CD4-positive, alpha-beta T cell treated with Interleukin-1 beta for 1 hour (primary cell): ENCODE measurements at regions not wholly inside any gene's neighbourhood (a gene's known extent, or its start where the extent isn't known, plus 50 kb on each side); places are given as distances from the start of the nearest gene placed in this dataset.

Experiments
- DNase-seq, 2 donors: peaks; one replicate each; pipeline ENCODE4 v3.0.0-alpha.2; 2020 to 2022

DNA sequence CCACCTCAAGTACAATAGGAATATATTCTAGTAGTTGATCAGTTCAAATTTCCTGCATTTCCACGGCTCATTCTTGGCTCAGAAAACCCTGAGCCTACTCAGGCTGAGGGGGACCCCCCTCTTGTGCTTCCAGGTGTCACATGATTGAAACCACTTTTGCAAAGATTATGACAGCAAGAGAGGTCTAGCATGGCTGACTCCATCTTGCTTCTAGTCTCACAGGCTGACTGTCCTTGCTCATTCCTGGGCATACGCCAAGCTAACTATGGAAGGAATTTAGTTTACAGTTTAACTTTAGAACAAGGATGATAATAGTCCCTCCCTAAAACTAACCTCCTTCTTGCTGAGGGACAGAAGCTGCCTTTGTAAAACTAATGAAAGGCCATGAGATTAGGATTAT, 154.1 kb downstream of the SNX18 start:
- DNase-seq, result no peak

GRCh38 chr5:54671111-54671531, 153.6 kb downstream of the SNX18 start:
- DNase-seq, result peak; percentile 1 to 28

DNA sequence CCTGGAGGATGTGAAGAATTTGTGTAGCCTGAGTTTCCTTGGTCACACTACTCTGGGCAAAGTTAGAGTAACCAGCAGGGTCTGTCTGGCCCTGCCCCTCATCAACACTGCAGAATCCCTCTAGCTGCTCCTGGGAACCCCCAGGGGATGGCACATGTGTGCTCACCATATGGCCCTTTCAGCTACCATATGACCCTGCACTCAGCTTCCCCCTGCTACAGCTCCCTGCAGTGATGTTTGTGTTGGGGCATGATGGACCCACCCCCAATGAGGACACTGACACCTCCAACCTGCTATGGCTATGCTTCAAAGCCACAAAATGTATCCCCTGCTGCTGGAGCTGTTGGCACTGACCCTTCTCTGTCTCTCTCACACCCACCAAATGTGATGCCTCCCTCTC, 152.7 kb downstream of the SNX18 start:
- no peak for DNase-seq

- DNase-seq, result no peak
Measured at GRCh38 chr5:54669845-54670244, 152.3 kb downstream of the SNX18 start.

DNA sequence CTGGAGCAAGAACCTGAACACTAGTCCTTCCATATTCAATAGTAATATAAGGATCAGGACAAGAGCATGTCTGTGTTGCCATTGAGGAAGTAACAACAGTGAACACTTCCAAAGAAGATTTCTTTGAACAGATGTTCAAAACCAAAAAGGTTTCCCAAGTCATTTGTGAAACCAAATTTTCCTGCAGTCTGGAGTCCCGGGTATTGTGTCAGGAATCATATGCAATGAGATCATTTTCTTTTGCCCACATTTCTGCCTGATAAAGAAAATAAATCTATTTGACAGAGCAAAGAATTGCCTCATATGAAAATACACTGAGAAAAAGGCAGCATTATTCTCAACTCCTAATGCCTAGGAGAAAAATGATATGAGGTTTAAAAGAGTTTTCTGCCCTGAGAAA, 151.7 kb downstream of the SNX18 start:
- DNase-seq, result no peak

DNA sequence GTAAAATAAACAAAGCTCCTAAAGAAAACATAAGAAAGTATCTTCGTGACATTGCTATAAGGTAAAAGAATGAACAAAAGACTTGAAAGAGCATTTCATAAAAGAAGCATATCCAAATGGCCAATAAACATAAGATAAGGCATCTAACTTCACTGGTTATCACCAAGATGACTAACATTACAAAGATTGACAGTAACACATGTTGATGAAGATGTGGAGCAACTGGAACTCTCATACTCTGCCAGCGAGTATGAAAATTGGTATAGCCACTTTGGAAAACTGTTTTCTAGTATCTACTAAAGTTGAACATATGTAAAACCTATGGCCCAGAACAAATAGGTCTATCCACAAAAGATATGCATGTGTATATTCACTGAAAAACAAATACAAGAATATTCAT, 150.5 kb downstream of the SNX18 start:
- DNase-seq, result no peak

DNA sequence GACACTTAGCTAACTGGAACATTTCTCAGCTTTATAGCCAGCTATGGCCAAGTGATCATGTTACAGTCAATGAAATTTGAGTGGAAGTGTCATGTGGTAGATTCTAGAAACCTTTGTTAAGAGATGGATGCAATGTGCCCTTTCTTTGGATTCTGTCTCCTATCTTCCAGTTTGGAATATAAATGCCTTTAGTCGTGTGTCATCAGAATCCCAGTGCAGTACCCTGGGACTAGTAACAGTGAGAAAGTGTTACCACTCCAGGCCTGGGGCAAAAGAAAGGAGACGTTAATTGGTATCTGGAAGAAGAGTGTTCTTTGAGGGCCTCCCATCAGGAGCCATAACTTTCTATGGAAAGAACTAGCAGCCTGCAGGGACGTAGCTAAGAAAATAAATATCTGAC, 149.6 kb downstream of the SNX18 start:
- no peak for DNase-seq

- peak in 1 of 2 donors; percentile 13 for DNase-seq
Measured at GRCh38 chr5:54663866-54664265, 146.3 kb downstream of the SNX18 start.

- no peak for DNase-seq
Measured at GRCh38 chr5:54661111-54661510, 143.6 kb downstream of the SNX18 start.

- DNase-seq, result no peak
Measured at GRCh38 chr5:54659700-54660131, 142.2 kb downstream of the SNX18 start.

- DNase-seq, result no peak
Measured at GRCh38 chr5:54658010-54658409, 140.5 kb downstream of the SNX18 start.

- DNase-seq, result no peak
Measured at GRCh38 chr5:54656261-54656728, 138.7 kb downstream of the SNX18 start.

DNA sequence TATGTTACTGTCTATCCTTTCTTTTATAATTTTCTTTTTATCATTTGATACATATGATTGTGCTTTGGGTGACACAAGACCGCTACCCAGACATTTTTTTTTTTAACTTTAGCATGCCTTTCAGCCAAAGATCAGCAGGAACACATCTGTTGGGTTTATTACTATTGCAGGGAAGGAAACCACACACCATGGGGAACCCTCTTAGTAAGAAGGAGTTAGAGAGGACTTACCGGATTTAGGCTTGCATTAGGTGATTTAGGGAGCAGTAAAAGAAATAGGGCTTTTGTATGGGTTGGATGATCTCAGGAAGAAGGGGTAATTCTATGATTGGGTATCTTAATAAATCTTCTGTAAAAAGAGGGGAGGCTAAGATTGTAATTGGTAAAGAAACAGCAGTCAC, 138.2 kb downstream of the SNX18 start:
- no peak for DNase-seq

GRCh38 chr5:54655266-54655665, 137.7 kb downstream of the SNX18 start:
- DNase-seq, result no peak

DNA sequence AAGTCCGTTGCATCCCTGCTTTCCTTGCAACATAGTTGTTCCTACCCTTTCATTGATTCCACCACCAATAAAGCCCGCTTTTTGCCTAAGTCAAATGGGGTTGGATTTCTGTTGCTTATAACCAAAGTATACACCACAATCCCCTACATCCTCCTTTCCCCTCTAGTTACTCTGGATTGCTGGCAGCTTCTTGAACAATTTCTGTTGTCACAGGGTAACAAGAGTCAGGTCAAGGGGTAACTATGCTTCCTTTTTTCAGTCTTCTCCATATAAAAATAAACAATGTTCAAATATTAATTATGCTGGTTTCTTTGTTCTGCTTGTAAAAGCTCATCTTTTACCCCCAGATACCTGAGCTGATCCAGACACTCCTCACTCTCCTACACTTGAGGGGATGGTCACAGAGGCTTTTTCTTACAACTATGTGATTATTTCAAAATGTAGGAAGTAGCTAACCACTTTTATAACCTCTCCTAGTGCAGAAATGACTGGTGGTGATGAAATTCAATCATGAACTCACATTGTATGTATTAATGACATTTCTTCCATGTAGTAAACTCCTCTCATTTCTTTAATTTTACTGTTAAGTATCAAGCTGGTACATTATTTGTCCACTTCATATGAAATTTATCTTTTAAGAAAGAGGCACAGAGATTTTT, 136.5 kb downstream of the SNX18 start:
- DNase-seq, result no peak

DNA sequence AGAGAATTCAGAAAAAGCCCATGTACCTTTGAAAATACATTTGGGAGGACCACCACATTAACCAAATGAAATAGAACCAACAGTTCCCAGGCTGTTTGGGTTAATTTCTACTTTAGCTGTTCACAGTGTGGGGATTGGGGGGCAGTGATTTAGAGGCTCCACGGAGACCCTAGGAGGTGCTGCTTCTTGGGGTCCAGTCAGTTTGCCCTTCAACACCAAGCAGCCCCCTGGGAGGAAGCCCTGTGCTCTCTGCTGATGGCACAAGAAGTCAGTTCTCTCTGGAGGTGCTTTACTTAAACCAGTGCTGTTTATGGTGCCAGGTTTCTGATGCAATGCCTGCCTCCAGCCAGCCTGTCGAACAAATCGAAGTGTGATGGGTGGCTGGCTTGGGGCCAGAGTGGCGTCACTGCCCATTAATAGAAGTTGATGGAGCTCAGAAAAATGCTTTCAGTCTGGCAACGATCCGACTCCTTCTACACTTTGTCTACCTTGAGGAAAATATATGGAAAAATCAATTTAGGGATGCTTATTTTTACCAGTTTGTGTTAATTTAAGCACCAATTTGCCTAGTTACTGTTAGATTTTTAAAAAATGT, 134.0 kb downstream of the SNX18 start:
- DNase-seq, result no peak

- no peak for DNase-seq
Measured at GRCh38 chr5:54649041-54649504, 131.5 kb downstream of the SNX18 start.

DNA sequence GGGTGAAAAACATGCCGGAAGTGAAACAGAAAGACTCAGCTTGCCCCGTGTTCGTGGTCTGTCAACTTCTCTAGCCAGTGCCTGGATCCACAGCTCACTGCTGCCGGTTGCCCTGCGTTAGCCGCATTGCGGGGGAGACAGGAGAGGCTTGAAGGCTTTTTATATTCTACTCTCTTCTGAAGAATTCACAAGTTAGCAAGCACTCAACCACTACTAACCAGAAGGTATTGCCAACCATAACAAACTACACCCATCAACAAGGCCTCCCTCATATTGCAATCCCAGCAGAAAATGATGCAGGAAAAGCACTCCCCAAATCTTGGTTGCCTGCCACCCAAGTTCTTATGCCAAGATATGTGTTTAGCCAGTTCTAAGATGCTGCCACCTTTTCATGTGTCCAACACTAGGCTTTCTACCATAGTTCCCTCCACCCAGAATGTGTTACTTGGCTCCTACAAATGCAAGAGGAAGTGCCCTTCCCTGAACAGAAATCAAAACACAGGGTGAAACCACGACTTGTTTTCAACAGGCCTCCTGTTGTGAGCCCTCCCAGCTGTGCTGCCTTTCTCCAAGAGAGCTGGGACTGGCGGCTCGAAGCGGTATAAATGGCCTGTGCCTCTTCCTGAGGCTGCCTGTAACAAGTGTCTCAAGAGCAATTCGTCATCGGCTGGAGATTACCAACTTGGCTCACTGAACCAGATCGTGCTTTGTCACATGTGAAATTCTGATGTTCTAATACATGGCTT, 129.0 kb downstream of the SNX18 start:
- DNase-seq, result peak; percentile 67 to 78

DNA sequence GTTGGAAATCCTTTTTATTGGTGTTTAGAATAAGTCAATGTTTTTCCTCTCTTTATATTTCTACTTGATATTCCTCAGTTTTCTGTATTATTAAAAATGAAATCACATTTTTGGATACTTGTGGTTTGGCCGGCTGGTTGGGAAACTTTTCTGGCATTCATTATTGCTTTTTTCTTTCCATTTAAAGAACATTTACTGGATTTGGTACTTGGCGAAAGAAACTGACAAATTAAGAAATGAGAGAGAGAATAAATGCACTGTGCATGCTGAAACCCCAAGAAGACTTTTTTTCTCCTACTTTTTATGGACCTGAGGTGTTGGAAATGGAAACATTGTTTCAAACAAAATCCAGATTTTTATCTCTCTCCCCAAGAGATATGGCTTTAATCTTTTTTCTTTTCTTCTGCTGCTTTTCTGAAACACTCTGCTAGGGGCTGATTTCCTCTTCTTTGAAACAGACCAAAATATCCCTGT, 128.4 kb downstream of the SNX18 start:
- DNase-seq, result no peak

GRCh38 chr5:54644226-54644625, 126.7 kb downstream of the SNX18 start:
- DNase-seq, result no peak

DNA sequence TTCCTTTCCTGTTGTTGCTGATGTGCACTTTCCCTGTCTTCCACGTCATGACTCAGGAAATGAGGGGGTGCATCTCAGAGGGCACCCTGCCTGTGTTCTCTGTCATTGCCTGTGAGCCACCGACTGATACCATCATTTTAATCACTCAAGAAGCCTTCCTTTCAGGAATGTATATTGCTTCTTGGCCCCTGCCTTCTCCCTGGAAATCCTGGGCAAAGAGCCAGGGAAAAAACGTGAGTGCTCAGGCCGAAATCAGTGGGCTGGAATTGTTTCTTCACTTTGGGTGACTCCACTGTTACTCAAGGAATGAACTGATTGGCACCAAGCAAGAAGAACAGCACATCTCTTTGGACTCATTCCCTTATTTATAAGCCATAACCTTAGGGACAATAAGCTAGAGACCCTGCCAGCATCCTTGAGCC, 126.1 kb downstream of the SNX18 start:
- DNase-seq, result no peak

- DNase-seq, result no peak
Measured at GRCh38 chr5:54639621-54640020, 122.1 kb downstream of the SNX18 start.

DNA sequence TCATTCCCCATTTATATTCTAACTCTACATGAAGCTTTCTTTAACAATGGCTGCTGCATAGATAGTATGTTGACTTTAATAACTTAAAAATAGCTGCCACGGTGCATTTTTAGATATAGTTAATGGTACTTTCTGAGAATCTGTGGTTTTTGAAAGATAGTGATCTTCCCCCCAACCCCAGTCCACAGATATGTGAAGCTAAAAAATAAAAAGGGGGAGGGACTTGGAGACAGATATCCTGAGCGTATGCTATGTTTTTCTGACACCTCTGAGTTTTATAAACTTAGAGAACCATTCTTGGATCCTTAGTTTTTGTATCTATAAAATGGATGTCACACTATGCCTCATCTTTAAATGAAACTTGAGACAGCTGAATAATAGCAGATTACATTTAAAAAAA, 120.5 kb downstream of the SNX18 start:
- peak in 1 of 2 donors; percentile 36 for DNase-seq

DNA sequence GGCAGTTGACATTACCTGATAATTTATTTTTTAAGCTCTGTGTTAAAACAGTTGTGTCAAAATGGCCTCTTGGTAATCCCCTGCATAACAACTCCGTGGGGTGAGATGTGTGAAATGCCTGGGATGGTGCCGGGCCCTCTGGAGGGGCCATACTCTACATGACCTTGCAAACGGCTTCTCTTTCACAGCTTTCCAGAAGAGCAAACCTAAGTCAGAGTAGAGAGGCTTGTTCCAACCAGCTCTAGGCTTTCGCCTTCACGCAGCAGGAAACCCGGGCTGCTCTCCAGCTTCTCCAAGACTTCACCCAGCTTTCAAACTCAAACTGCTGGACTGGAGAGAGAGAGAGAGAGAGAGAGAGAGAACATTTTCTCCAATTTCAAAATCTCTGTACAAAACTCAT, 120.1 kb downstream of the SNX18 start:
- DNase-seq, result no peak
